ENCODE measurements at regions not wholly inside any gene's neighbourhood (a gene's known extent, or its start where the extent isn't known, plus 50 kb on each side); places are given as distances from the start of the nearest gene placed in this dataset.

- TF ChIP-seq CTCF (conservative IDR thresholded peaks at IDR 0.05), result peak; percentile 65
- no peak for TF ChIP-seq EZH2 (IDR thresholded peaks at IDR 0.05; ENCODE audit: low read depth)
These were observed 173.3 kb upstream of the FOXD3 start for GRCh38 chr1:63148825-63149645.
